ENCODE measurements at regions not wholly inside any gene's neighbourhood (a gene's known extent, or its start where the extent isn't known, plus 50 kb on each side); places are given as distances from the start of the nearest gene placed in this dataset.

GRCh38 chr5:174310243-174310642, 264.7 kb downstream of the NSG2 start:
- TF ChIP-seq POLR2A (IDR thresholded peaks at IDR 0.05; ENCODE audit: low read length) (no peak), GATA1 (IDR thresholded peaks at IDR 0.05; ENCODE audit: low read depth, low read length) (no peak)

All from erythroblast (primary cell).